ENCODE measurements at regions not wholly inside any gene's neighbourhood (a gene's known extent, or its start where the extent isn't known, plus 50 kb on each side); places are given as distances from the start of the nearest gene placed in this dataset.

DNA sequence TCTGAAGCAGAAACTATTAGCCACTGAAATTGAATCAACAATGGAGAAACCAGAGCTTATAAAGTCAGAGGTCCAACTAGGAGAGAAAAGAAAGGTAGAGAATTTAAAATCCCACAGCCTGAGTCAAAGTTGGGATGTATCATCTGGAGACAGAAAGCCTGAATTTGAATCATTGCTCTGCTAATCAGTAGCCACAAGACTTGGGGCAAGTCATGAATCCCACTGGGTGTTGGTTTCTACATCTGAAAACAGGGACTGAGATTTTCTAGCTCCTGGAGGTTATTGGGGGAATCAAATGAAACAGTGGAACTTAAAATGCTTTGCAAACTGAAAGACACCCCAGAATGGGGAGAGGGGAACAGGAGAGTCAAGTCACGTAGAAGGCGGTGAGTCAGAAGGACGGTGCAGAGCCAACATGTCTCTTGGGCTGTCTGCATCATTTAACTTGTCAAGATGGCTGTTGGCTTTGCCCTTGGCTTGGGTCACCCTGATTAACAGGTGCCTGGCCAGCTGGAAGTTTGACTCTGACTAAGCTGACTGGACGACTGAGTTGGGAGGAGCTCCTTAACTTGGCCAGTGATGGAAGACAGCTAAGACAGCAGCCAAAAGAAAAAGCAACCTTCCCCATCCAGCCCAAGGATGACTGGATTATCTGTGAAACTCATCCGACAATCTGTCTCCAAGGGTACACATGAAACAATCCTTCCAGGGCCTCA is 60.6 kb upstream of the ADRA1B start:
- DNase-seq (ENCODE audit: low read depth) = no peak

- DNase-seq (ENCODE audit: low read depth) = no peak
These were observed 57.4 kb upstream of the ADRA1B start for GRCh38 chr5:159858871-159859270.

- DNase-seq (ENCODE audit: low read depth) = no peak
These were observed 55.2 kb upstream of the ADRA1B start for GRCh38 chr5:159861086-159861485.

DNA sequence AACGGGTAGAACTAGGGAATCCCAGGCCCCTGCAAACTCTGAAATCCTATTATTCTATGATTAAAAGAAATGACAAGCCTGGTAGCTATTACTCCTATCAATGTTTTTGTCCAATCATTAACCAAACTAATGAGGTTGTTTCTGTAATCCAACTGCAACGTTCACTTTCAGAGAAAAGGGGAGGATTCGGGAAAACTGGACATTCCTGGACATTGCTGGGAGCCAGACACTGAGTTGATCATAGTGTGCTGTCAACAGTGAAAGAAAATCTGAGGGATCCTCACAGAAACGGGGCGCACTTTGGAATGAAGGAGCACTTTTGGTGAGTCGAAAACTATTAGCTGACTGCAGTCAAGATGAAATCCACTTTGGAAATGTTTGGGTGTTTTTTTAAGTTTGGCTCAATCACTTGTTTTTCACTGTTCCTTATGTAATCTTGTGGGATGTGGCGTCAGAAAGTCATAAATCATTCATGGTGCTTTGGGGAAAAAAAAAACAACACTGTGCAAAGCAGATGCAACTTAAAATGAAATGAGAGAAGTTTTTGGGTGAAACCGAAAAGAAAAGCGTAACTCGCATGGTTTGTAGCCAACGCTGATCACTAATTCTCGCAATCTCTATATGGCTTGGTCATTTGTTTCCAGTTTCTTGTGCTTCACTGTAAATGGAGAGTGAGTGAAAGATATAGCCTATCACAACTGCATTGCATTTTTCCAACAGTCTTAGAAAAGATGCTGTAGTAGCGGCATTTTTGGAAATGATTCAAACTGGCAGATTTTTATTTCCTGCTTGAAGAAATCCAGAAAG is 51.2 kb upstream of the ADRA1B start:
- DNase-seq (ENCODE audit: low read depth) = peak; percentile 58

DNA sequence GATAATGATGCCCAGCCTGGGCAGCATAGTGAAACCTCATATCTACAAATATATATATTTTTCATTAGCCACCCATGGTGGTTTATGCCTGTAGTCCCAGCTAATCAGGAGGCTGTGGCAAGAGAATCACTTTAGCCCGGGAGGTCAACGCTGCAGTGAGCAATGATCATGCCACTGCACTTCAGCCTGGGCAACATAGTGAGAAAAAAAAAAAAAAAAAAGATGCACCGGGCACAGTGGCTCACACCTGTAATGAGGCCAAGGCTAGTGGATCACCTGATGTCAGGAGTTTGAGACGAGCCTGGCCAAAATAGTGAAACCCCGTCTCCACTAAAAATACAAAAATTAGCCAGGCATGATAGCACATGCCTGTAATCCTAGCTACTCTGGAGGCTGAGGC is 50.2 kb upstream of the ADRA1B start:
- no peak for DNase-seq (ENCODE audit: low read depth)

Measured in forelimb muscle (tissue), 1 donor.